H9 (cell line): ENCODE measurements at regions not wholly inside any gene's neighbourhood (a gene's known extent, or its start where the extent isn't known, plus 50 kb on each side); places are given as distances from the start of the nearest gene placed in this dataset.

ENCODE experiments used
- DNase-seq: peaks from one replicate; pipeline ENCODE4 v3.0.0-alpha.2; 2017
- H2AFZ ChIP-seq: one replicate; pipeline ENCODE4 v1.6.1; 2013; ENCODE audit warnings: mild to moderate bottlenecking, low read length, control low read depth, moderate library complexity
- H2AK5ac ChIP-seq: 2 replicates; pipeline ENCODE4 v1.6.1; 2013; ENCODE audit warnings: low read length, control low read depth, mixed read lengths; ENCODE audit not compliant: insufficient read length
- H2BK120ac ChIP-seq: one replicate; pipeline ENCODE4 v1.6.1; 2013; ENCODE audit warnings: low read depth, mild to moderate bottlenecking, low read length, control low read depth, inconsistent platforms; ENCODE audit not compliant: poor library complexity, severe bottlenecking
- H2BK12ac ChIP-seq: 2 replicates; pipeline ENCODE4 v1.6.1; 2013; ENCODE audit warnings: low read length, control low read depth, mixed read lengths, low read depth; ENCODE audit not compliant: insufficient read length
- H2BK15ac ChIP-seq: 2 replicates; pipeline ENCODE4 v1.6.1; 2013; ENCODE audit warnings: low read depth, low read length, control low read depth
- H2BK20ac ChIP-seq: one replicate; pipeline ENCODE4 v1.6.1; 2013; ENCODE audit warnings: low read depth, mild to moderate bottlenecking, low read length, control low read depth, inconsistent platforms; ENCODE audit not compliant: poor library complexity, severe bottlenecking
- H2BK5ac ChIP-seq: 2 replicates; pipeline ENCODE4 v1.6.1; 2013; ENCODE audit warnings: low read length, control low read depth, mixed read lengths; ENCODE audit not compliant: insufficient read length
- H3K14ac ChIP-seq: 2 replicates; pipeline ENCODE4 v1.6.1; 2013; ENCODE audit warnings: low read length, control low read depth; ENCODE audit not compliant: insufficient read depth
- H3K18ac ChIP-seq: 2 replicates; pipeline ENCODE4 v1.6.1; 2013; ENCODE audit warnings: low read depth, mild to moderate bottlenecking, mixed read lengths, low read length, control low read depth; ENCODE audit not compliant: insufficient read length
- H3K23ac ChIP-seq: 2 replicates; pipeline ENCODE4 v1.6.1; 2013; ENCODE audit warnings: low read length, control low read depth, mixed read lengths, low read depth; ENCODE audit not compliant: insufficient read length
- H3K23me2 ChIP-seq: 2 replicates; pipeline ENCODE4 v1.6.1; 2013; ENCODE audit warnings: low read depth, mild to moderate bottlenecking, mixed read lengths, low read length, control low read depth; ENCODE audit not compliant: insufficient read length, poor library complexity, severe bottlenecking
- H3K27ac ChIP-seq: 2 replicates; pipeline ENCODE4 v1.5.1; 2013; ENCODE audit warnings: low read length, control low read depth, mixed read lengths, low read depth; ENCODE audit not compliant: insufficient read length
- H3K27me3 ChIP-seq: 2 replicates; pipeline ENCODE4 v1.6.1; 2013; ENCODE audit warnings: low read length, control low read depth, inconsistent platforms; ENCODE audit not compliant: insufficient read depth
- H3K4ac ChIP-seq: 2 replicates; pipeline ENCODE4 v1.6.1; 2013; ENCODE audit warnings: low read depth, mild to moderate bottlenecking, control low read depth, inconsistent platforms, low read length, moderate library complexity
- H3K4me1 ChIP-seq: 2 replicates; pipeline ENCODE4 v1.6.1; 2013; ENCODE audit warnings: low read length, control low read depth, inconsistent platforms; ENCODE audit not compliant: insufficient read depth
- H3K4me2 ChIP-seq: 2 replicates; pipeline ENCODE4 v1.6.1; 2013; ENCODE audit warnings: low read length, control low read depth, mixed read lengths; ENCODE audit not compliant: insufficient read length, insufficient read depth
- H3K56ac ChIP-seq: 2 replicates; pipeline ENCODE4 v1.6.1; 2013; ENCODE audit warnings: low read depth, mild to moderate bottlenecking, mixed read lengths, low read length, control low read depth; ENCODE audit not compliant: insufficient read length
- H3K79me1 ChIP-seq: 2 replicates; pipeline ENCODE4 v1.6.1; 2013; ENCODE audit warnings: low read depth, mild to moderate bottlenecking, moderate library complexity, low read length, control low read depth, inconsistent platforms; ENCODE audit not compliant: insufficient read depth, poor library complexity, severe bottlenecking
- H3K79me2 ChIP-seq: 2 replicates; pipeline ENCODE4 v1.6.1; 2013; ENCODE audit warnings: low read length, control low read depth, inconsistent platforms; ENCODE audit not compliant: insufficient read depth
- H3K9ac ChIP-seq: 2 replicates; pipeline ENCODE4 v1.6.1; 2013; ENCODE audit warnings: low read length, control low read depth, mixed read lengths; ENCODE audit not compliant: insufficient read length; ENCODE audit errors: extremely low read depth
- H3K9me3 ChIP-seq: one replicate; pipeline ENCODE4 v1.6.1; 2013; ENCODE audit warnings: low read depth, low read length, inconsistent platforms; ENCODE audit not compliant: control insufficient read depth
- H3T11ph ChIP-seq: one replicate; pipeline ENCODE4 v1.6.1; 2013; ENCODE audit warnings: mild to moderate bottlenecking, low read length, control low read depth, inconsistent platforms
- H4K20me1 ChIP-seq: one replicate; pipeline ENCODE4 v1.6.1; 2013; ENCODE audit not compliant: control insufficient read depth, insufficient read length, insufficient read depth
- H4K5ac ChIP-seq: 2 replicates; pipeline ENCODE4 v1.6.1; 2013; ENCODE audit warnings: low read depth, mild to moderate bottlenecking, mixed read lengths, low read length, control low read depth; ENCODE audit not compliant: insufficient read length
- H4K8ac ChIP-seq: replicated peaks from 2 replicates; pipeline ENCODE4 v1.6.1; 2013; ENCODE audit warnings: low read length, control low read depth, mixed read lengths, low read depth; ENCODE audit not compliant: insufficient read length
- H4K91ac ChIP-seq: 2 replicates; pipeline ENCODE4 v1.6.1; 2013; ENCODE audit warnings: low read depth, mild to moderate bottlenecking, moderate library complexity, mixed read lengths, low read length, control low read depth; ENCODE audit not compliant: insufficient read length
- H3K27ac Mint-ChIP-seq, 3 experiments: 2 replicates in 2 of 3; 3 replicates in 1 of 3; pipeline ENCODE4 v1.8.0; 2020 to 2021; ENCODE audit warnings: mixed read lengths in 3 of 3, mild to moderate bottlenecking in 1 of 3, moderate library complexity in 1 of 3
- H3K27me3 Mint-ChIP-seq: 2 replicates; pipeline ENCODE4 v1.8.0; 2021; ENCODE audit warnings: low read depth, mild to moderate bottlenecking, moderate library complexity, mixed read lengths
- H3K36me3 Mint-ChIP-seq, 3 experiments: 2 replicates in 2 of 3; 3 replicates in 1 of 3; pipeline ENCODE4 v1.8.0; 2020 to 2021; ENCODE audit warnings: low read depth in 3 of 3, mixed read lengths in 3 of 3; ENCODE audit not compliant: insufficient read depth in 1 of 3
- H3K4me1 Mint-ChIP-seq, 2 experiments: 2 replicates each; pipeline ENCODE4 v1.8.0; 2020; ENCODE audit warnings: mixed read lengths in 2 of 2
- H3K4me3 Mint-ChIP-seq, 2 experiments: 2 replicates in 1 of 2; 3 replicates in 1 of 2; pipeline ENCODE4 v1.8.0; 2020 to 2021; ENCODE audit warnings: mild to moderate bottlenecking in 2 of 2, mixed read lengths in 2 of 2, moderate library complexity in 1 of 2
- H3K9me3 Mint-ChIP-seq, 2 experiments: 2 replicates in 1 of 2; 3 replicates in 1 of 2; pipeline ENCODE4 v1.8.0; 2020; ENCODE audit warnings: mild to moderate bottlenecking in 2 of 2, mixed read lengths in 2 of 2, moderate library complexity in 1 of 2
- WGBS: extraction: QIAGEN DNeasy Blood & Tissue Kit; methylation state at CpG from one replicate; pipeline ENCODE4 v1.1.7; 2013; ENCODE audit warnings: missing lambda C conversion rate, low lambda C conversion rate, mixed read lengths; ENCODE audit not compliant: insufficient read length; ENCODE audit errors: extremely low coverage; 5-methylcytosine and 5-hydroxymethylcytosine counted together
- TF ChIP-seq, protein P1 (sequence below): fragments of 200-600 bp; sonication (generic); conservative IDR thresholded peaks from 3 replicates; pipeline ENCODE4 v1.8.0; 2021; ENCODE audit warnings: antibody characterized with exemption, mild to moderate bottlenecking

DNA sequence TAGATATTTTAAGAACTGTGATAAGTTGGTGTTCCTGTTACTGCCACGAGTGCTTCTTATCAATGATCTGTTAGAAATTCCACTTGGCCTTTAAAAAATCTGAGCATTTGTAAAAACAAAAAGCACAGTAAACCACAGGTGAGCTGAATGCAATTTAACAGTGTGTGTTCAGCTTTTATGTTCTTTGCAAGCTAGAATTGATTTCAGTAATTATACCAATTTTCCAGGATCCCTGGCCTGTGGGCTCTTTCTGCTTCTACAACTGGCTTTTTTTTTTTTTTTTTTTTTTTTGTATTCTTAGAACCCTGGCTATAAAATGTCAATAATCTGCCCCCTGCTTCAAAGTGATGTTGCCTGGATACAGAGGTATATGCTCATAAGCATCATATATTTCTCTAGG lies 548.5 kb upstream of the SLC8A1 start:
- no peak for DNase-seq
- Histone ChIP-seq H3K27me3 (no peaks in the 10 kb centered on the region), H2BK15ac (no peak overlapping the region), H2BK12ac (no peak overlapping the region), H2BK5ac (no peak overlapping the region), H2AFZ (no peak overlapping the region), H3K27ac (no peak overlapping the region), H3K4ac (no peak overlapping the region), H3K79me1 (no peaks in the 10 kb centered on the region), H3K14ac (no peak overlapping the region), H3K56ac (no peak overlapping the region), H3K9ac (no peak overlapping the region), H2AK5ac (no peak overlapping the region), H3K4me2 (no peak overlapping the region), H3K23me2 (no peaks in the 10 kb centered on the region), H3K79me2 (no peaks in the 10 kb centered on the region), H4K20me1 (no peaks in the 10 kb centered on the region), H3K4me1 (no peaks in the 10 kb centered on the region), H2BK120ac (no peak overlapping the region), H4K91ac (no peak overlapping the region), H2BK20ac (no peak overlapping the region), H4K8ac (no peak overlapping the region), H4K5ac (no peak overlapping the region), H3K18ac (no peak overlapping the region), H3K23ac (no peak overlapping the region), H3K9me3 (no peaks in the 10 kb centered on the region), H3T11ph (no peak overlapping the region)
- no peaks in the 10 kb centered on the region for H3K36me3 Mint-ChIP-seq
- peaks cover 0 to 7% of the 10 kb centered on the region in 2 experiments; a peak in 2 of 4 replicates for H3K4me1 Mint-ChIP-seq
- H3K9me3 Mint-ChIP-seq, result no peaks in the 10 kb centered on the region
- H3K27ac Mint-ChIP-seq, result no peak overlapping the region
- no peak overlapping the region for H3K4me3 Mint-ChIP-seq
- TF ChIP-seq, protein P1, sequence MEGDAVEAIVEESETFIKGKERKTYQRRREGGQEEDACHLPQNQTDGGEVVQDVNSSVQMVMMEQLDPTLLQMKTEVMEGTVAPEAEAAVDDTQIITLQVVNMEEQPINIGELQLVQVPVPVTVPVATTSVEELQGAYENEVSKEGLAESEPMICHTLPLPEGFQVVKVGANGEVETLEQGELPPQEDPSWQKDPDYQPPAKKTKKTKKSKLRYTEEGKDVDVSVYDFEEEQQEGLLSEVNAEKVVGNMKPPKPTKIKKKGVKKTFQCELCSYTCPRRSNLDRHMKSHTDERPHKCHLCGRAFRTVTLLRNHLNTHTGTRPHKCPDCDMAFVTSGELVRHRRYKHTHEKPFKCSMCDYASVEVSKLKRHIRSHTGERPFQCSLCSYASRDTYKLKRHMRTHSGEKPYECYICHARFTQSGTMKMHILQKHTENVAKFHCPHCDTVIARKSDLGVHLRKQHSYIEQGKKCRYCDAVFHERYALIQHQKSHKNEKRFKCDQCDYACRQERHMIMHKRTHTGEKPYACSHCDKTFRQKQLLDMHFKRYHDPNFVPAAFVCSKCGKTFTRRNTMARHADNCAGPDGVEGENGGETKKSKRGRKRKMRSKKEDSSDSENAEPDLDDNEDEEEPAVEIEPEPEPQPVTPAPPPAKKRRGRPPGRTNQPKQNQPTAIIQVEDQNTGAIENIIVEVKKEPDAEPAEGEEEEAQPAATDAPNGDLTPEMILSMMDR, result no peak
- WGBS, result no CpG with 5 or more reads among the region's 1 CpG
- H3K27me3 Mint-ChIP-seq, result no peaks in the 10 kb centered on the region
